Panc1 (cell line): ENCODE measurements at regions not wholly inside any gene's neighbourhood (a gene's known extent, or its start where the extent isn't known, plus 50 kb on each side); places are given as distances from the start of the nearest gene placed in this dataset.

Experiments
- CTCF ChIP-seq: fragments of 450-650 bp; IDR thresholded peaks from 2 replicates; pipeline ENCODE4 v1.5.1; 2017; ENCODE audit warnings: mild to moderate bottlenecking
- POLR2AphosphoS5 ChIP-seq: IDR thresholded peaks from 2 replicates; pipeline ENCODE4 v1.6.1; 2012; ENCODE audit warnings: mild to moderate bottlenecking, low read depth, low read length, moderate library complexity
- REST ChIP-seq, 2 experiments: IDR thresholded peaks; 2 replicates each; pipeline ENCODE4 v1.6.1; 2011 to 2012; ENCODE audit warnings: low read depth in 2 of 2, control low read depth in 1 of 2, low read length in 1 of 2, mild to moderate bottlenecking in 1 of 2, moderate library complexity in 1 of 2; ENCODE audit not compliant: insufficient read depth in 1 of 2
- SIN3A ChIP-seq: IDR thresholded peaks from 2 replicates; pipeline ENCODE4 v1.6.1; 2012; ENCODE audit warnings: low read depth, mild to moderate bottlenecking, low read length, moderate library complexity, borderline replicate concordance; ENCODE audit not compliant: insufficient read depth

- TF ChIP-seq SIN3A (no peak), CTCF (no peak), REST (IDR thresholded peaks at IDR 0.05; ENCODE audit: insufficient read depth in 1 of 2, low read depth in 2 of 2, low read length in 1 of 2) (no peak), POLR2AphosphoS5 (no peak)
These were observed 77.5 kb downstream of the CYTL1 start for GRCh38 chr4:4941751-4942150.
